Breast epithelium (tissue), 3 donors: ENCODE measurements at regions not wholly inside any gene's neighbourhood (a gene's known extent, or its start where the extent isn't known, plus 50 kb on each side); places are given as distances from the start of the nearest gene placed in this dataset.

Source experiments
- POLR2AphosphoS5 ChIP-seq, 3 donors: sonication (generic); formaldehyde crosslinking; IDR thresholded peaks; one replicate each; pipeline ENCODE4 v1.6.1; 2017; ENCODE audit warnings: antibody characterized with exemption in 3 of 3
- TF ChIP-seq, protein P1 (sequence below), 3 donors: fragments of 450-650 bp; IDR thresholded peaks; one replicate each; pipeline ENCODE4 v1.5.1; 2016 to 2017; ENCODE audit warnings: antibody characterized with exemption in 3 of 3, mild to moderate bottlenecking in 3 of 3, moderate library complexity in 3 of 3

DNA sequence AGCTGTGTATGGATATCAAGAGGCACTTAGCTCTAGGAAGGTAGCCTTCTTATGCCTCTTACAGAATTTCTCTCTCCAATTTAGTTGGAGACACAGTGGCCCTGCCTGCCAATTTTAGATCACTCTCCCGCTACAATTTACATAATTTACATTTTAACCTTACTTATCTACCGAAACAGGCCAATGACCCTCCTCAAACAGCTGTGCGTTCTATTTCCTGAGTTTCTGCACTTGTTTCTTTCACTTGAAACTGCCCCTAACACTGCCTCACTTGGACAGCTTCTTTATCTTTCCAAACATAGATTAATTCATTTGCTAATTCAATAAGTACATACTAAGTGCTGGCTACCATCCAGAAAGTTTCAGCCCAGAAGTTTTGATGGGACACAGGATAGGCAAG lies 52.9 kb upstream of the HDDC2 start:
- TF ChIP-seq, protein P1, sequence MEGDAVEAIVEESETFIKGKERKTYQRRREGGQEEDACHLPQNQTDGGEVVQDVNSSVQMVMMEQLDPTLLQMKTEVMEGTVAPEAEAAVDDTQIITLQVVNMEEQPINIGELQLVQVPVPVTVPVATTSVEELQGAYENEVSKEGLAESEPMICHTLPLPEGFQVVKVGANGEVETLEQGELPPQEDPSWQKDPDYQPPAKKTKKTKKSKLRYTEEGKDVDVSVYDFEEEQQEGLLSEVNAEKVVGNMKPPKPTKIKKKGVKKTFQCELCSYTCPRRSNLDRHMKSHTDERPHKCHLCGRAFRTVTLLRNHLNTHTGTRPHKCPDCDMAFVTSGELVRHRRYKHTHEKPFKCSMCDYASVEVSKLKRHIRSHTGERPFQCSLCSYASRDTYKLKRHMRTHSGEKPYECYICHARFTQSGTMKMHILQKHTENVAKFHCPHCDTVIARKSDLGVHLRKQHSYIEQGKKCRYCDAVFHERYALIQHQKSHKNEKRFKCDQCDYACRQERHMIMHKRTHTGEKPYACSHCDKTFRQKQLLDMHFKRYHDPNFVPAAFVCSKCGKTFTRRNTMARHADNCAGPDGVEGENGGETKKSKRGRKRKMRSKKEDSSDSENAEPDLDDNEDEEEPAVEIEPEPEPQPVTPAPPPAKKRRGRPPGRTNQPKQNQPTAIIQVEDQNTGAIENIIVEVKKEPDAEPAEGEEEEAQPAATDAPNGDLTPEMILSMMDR (IDR thresholded peaks at IDR 0.05) = no peak
- no peak for TF ChIP-seq POLR2AphosphoS5 (IDR thresholded peaks at IDR 0.05)
